ENCODE measurements at regions not wholly inside any gene's neighbourhood (a gene's known extent, or its start where the extent isn't known, plus 50 kb on each side); places are given as distances from the start of the nearest gene placed in this dataset.

DNA sequence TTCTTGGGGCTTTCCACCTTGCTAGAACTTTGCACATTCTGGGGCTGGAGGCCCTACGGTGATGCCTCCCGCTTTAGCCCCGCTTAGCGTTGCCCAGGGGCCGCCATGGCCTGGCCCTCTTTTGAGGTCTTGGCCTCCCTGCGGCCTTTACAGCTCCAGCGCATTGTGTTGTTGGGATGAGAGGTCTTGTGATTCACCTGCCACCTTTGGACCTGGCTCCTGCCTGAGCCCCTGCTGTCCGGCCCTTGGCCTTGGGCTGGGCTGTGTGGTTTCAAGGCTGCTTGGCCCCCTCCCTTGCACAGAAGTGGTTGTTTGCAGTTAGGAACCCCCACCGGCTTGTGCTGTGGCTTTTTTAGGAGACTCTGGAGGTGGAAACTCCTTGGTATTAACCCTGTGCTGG is 61.0 kb upstream of the CDH4 start:
- no peak for DNase-seq

DNA sequence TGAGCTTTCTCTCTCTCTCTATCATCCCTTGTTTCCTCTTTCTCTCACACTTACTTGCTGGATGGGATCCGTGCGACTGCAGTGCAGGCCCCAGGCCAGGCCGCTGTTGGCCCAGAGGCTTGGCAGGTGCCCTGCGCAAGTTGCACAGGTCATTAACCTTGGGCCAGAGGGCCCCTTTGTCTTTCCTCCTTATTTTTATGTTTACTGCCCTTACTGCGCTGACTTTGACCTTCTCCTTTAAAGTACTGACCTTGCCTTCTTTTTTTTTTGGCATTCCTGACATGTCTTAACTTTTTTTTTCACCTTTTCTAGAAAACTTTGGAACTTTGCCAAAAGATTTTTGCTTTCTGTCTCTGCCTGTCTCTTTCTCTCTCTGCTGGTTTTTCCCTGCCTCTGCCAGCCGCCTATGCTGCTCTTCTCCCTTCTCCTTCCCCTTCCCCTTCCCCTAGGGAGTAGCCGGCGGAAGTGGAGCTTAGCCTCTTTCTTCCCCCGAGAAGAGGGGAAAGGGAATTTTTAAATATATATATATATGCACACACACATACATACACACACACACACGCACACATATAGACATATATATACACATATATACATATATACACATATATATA is 59.6 kb upstream of the CDH4 start:
- DNase-seq = no peak

DNA sequence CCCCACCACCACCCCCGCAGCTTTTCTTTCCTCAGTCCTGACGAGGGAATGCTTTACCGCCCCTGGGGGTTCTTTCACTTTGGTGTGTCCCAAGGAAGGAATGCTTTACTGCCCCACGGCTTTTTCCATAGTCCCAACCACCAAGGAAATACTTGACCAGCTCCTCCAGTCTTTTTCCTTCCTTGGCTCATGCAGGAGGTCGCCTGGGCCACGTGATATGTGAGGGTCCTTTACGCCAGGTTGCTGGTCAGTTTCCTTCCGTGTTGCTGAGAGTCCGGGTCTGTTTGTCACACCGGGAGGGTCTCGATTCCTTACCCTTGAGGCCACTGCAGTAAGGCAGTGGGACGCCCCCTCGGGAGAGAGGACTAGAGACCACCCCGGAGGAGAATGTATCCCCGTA is 58.9 kb upstream of the CDH4 start:
- no peak for DNase-seq

Data from midbrain (tissue), 1 donor.